ENCODE measurements at regions not wholly inside any gene's neighbourhood (a gene's known extent, or its start where the extent isn't known, plus 50 kb on each side); places are given as distances from the start of the nearest gene placed in this dataset.

DNA sequence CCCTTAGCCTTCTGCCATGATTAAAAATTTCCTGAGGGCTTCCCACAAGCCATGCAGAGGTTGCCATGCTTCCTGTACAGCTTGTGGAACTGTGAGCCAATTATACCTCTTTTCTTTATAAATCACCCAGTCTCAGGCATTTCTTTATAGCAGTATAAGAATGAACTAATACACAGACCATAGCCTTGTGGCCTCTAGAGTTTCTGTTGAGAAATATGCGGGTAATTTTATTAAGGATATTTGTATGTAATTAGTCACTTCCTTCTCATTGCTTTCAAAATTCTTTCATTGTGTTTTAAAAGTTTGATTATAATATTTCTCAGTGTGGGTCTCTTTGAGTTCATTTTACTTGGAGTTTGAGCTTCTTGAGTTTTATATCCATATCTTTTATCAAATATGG is 484.9 kb downstream of the COL12A1 start:
- no peak overlapping the region for H3K4me2 ChIP-seq (ENCODE audit: insufficient read depth, low read length)
- ATAC-seq (ENCODE audit: insufficient read depth, low read depth), result no peak
- DNase-seq, result no peak
- H3K27ac ChIP-seq (ENCODE audit: low read length), result no peak overlapping the region
- H3K4me1 ChIP-seq (ENCODE audit: insufficient read depth, low read length), result no peaks in the 10 kb centered on the region
- no peaks in the 10 kb centered on the region for H3K79me2 ChIP-seq (ENCODE audit: insufficient read depth, low read length)
- H3K27me3 ChIP-seq (ENCODE audit: insufficient read depth, low read length, poor library complexity), result no peaks in the 10 kb centered on the region
- H3K9ac ChIP-seq (ENCODE audit: low read depth, low read length), result no peak overlapping the region
- H4K20me1 ChIP-seq (ENCODE audit: insufficient read depth, low read length), result no peaks in the 10 kb centered on the region
- no peak overlapping the region for H2AFZ ChIP-seq (ENCODE audit: low read depth, low read length)
- TF ChIP-seq EZH2 (IDR thresholded peaks at IDR 0.05; ENCODE audit: borderline replicate concordance, low read depth, low read length, severe bottlenecking), result no peak
- TF ChIP-seq, protein P1, sequence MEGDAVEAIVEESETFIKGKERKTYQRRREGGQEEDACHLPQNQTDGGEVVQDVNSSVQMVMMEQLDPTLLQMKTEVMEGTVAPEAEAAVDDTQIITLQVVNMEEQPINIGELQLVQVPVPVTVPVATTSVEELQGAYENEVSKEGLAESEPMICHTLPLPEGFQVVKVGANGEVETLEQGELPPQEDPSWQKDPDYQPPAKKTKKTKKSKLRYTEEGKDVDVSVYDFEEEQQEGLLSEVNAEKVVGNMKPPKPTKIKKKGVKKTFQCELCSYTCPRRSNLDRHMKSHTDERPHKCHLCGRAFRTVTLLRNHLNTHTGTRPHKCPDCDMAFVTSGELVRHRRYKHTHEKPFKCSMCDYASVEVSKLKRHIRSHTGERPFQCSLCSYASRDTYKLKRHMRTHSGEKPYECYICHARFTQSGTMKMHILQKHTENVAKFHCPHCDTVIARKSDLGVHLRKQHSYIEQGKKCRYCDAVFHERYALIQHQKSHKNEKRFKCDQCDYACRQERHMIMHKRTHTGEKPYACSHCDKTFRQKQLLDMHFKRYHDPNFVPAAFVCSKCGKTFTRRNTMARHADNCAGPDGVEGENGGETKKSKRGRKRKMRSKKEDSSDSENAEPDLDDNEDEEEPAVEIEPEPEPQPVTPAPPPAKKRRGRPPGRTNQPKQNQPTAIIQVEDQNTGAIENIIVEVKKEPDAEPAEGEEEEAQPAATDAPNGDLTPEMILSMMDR (IDR thresholded peaks at IDR 0.05; ENCODE audit: borderline replicate concordance, extremely low read depth, low read length, poor library complexity, severe bottlenecking), result no peak
- H3K4me3 ChIP-seq (ENCODE audit: low read depth in 1 of 2, low read length in 2 of 2), result no peak overlapping the region
- H3K9me3 ChIP-seq (ENCODE audit: insufficient read depth, low read length, severe bottlenecking), result no peaks in the 10 kb centered on the region
- H3K36me3 ChIP-seq (ENCODE audit: insufficient read depth, low read length), result no peaks in the 10 kb centered on the region

GRCh38 chr6:74717591-74717990 is 488.3 kb downstream of the COL12A1 start:
- H3K9ac ChIP-seq (ENCODE audit: low read depth, low read length), result no peak overlapping the region
- H3K4me1 ChIP-seq (ENCODE audit: insufficient read depth, low read length), result no peaks in the 10 kb centered on the region
- no peak overlapping the region for H3K27ac ChIP-seq (ENCODE audit: low read length)

DNA sequence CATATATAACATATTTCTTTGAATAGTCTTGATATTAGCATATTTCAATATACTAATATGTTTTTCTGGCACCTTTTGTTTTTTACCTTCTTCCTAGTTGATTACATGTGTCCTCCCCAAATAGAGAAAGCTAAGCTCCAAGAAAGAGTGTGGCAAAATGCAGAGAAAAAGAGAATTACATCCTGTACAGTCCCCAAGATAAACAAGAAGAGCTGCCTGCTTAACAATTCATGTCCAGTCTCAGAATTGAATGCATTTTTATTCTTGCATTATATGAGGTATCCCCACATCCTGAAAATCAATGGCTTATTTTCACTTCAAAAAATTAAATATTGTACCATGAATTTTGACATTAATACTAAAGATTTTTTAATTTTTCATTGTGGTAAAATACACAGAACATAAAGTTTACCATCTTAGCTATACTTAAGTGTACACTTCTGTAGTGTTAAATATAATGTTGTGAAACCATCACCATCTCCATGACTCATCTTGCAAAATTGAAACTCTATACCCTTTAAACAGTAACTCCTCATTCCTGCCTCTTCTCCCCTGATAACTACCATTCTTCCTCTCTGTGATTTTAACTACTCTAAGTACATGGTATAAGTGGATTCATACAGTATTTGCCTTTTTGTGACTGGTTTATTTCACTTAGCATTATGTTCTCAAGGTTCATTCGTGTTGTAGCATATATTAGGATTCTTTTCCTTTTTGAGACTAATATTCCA is 490.3 kb downstream of the COL12A1 start:
- Histone ChIP-seq H3K9ac (ENCODE audit: low read depth, low read length) (no peak overlapping the region), H3K9me3 (ENCODE audit: insufficient read depth, low read length, severe bottlenecking) (no peaks in the 10 kb centered on the region), H4K20me1 (ENCODE audit: insufficient read depth, low read length) (no peaks in the 10 kb centered on the region), H3K27ac (ENCODE audit: low read length) (no peak overlapping the region), H3K36me3 (ENCODE audit: insufficient read depth, low read length) (no peaks in the 10 kb centered on the region), H2AFZ (ENCODE audit: low read depth, low read length) (no peak overlapping the region), H3K27me3 (ENCODE audit: insufficient read depth, low read length, poor library complexity) (no peaks in the 10 kb centered on the region), H3K79me2 (ENCODE audit: insufficient read depth, low read length) (no peaks in the 10 kb centered on the region), H3K4me1 (ENCODE audit: insufficient read depth, low read length) (no peaks in the 10 kb centered on the region), H3K4me3 (ENCODE audit: low read depth in 1 of 2, low read length in 2 of 2) (no peak overlapping the region), H3K4me2 (ENCODE audit: insufficient read depth, low read length) (no peak overlapping the region)
- DNase-seq (no peak), ATAC-seq (ENCODE audit: insufficient read depth, low read depth) (no peak)
- no peak for TF ChIP-seq EZH2 (IDR thresholded peaks at IDR 0.05; ENCODE audit: borderline replicate concordance, low read depth, low read length, severe bottlenecking)
- TF ChIP-seq, protein P1 (IDR thresholded peaks at IDR 0.05; ENCODE audit: borderline replicate concordance, extremely low read depth, low read length, poor library complexity, severe bottlenecking), result no peak

More at GRCh38 chr6:74717591-74717990, 488.3 kb downstream of the COL12A1 start:
- Histone ChIP-seq H4K20me1 (ENCODE audit: insufficient read depth, low read length) (no peaks in the 10 kb centered on the region), H3K27me3 (ENCODE audit: insufficient read depth, low read length, poor library complexity) (no peaks in the 10 kb centered on the region), H3K4me2 (ENCODE audit: insufficient read depth, low read length) (no peak overlapping the region), H3K4me3 (ENCODE audit: low read depth in 1 of 2, low read length in 2 of 2) (no peak overlapping the region), H3K9me3 (ENCODE audit: insufficient read depth, low read length, severe bottlenecking) (no peaks in the 10 kb centered on the region), H3K36me3 (ENCODE audit: insufficient read depth, low read length) (no peaks in the 10 kb centered on the region), H3K79me2 (ENCODE audit: insufficient read depth, low read length) (no peaks in the 10 kb centered on the region), H2AFZ (ENCODE audit: low read depth, low read length) (no peak overlapping the region)
- DNase-seq (no peak), ATAC-seq (ENCODE audit: insufficient read depth, low read depth) (no peak)
- TF ChIP-seq, protein P1 (IDR thresholded peaks at IDR 0.05; ENCODE audit: borderline replicate concordance, extremely low read depth, low read length, poor library complexity, severe bottlenecking), result no peak
- no peak for TF ChIP-seq EZH2 (IDR thresholded peaks at IDR 0.05; ENCODE audit: borderline replicate concordance, low read depth, low read length, severe bottlenecking)
